ENCODE measurements at regions not wholly inside any gene's neighbourhood (a gene's known extent, or its start where the extent isn't known, plus 50 kb on each side); places are given as distances from the start of the nearest gene placed in this dataset.

- Mint-ChIP-seq H3K36me3 (ENCODE audit: low read depth) (no peaks in the 10 kb centered on the region), H3K9me3 (peaks cover 7% of the 10 kb centered on the region), H3K4me1 (ENCODE audit: low read depth) (no peaks in the 10 kb centered on the region), H3K4me3 (no peak overlapping the region), H3K27ac (no peak overlapping the region), H3K27me3 (no peaks in the 10 kb centered on the region)
- DNase-seq (no peak), ATAC-seq (ENCODE audit: poor library complexity) (no peak)
- Histone ChIP-seq H3K27me3 (ENCODE audit: control insufficient read depth in 1 of 2, insufficient read depth in 2 of 2, low read length in 2 of 2) (no peaks in the 10 kb centered on the region), H3K27ac (ENCODE audit: low read depth in 1 of 2, low read length in 2 of 2) (no peak overlapping the region), H3K4me3 (ENCODE audit: low read length) (no peak overlapping the region), H3K36me3 (ENCODE audit: insufficient read depth, low read length) (no peaks in the 10 kb centered on the region), H3K9me3 (ENCODE audit: control insufficient read depth in 1 of 2, insufficient read depth in 1 of 2, low read length in 2 of 2) (no peaks in the 10 kb centered on the region), H3K4me1 (ENCODE audit: insufficient read depth, low read length) (no peaks in the 10 kb centered on the region)
- POLR2A ChIA-PET: interaction anchor here (0.6 kb wide), 1 partner anchor 481 kb away, joined by 4 read pairs; no protein-coding TSS in a partner anchor
- no peak for TF ChIP-seq CTCF (IDR thresholded peaks at IDR 0.05)
- CTCF ChIA-PET: no interaction called here
- intact Hi-C loops (cut with DNase I, micrococcal nuclease): no loop called here
These were observed 819.9 kb upstream of the GRAMD2B start for GRCh38 chr5:125603321-125603720.

- Mint-ChIP-seq H3K9me3 (peaks cover 7% of the 10 kb centered on the region), H3K27ac (no peak overlapping the region), H3K4me1 (ENCODE audit: low read depth) (no peaks in the 10 kb centered on the region), H3K36me3 (ENCODE audit: low read depth) (no peaks in the 10 kb centered on the region), H3K4me3 (no peak overlapping the region), H3K27me3 (no peaks in the 10 kb centered on the region)
- no peaks in the 10 kb centered on the region for H3K9me3 ChIP-seq (ENCODE audit: control insufficient read depth in 1 of 2, insufficient read depth in 1 of 2, low read length in 2 of 2)
- H3K4me1 ChIP-seq (ENCODE audit: insufficient read depth, low read length): no peaks in the 10 kb centered on the region
- no peak for DNase-seq
- TF ChIP-seq CTCF (IDR thresholded peaks at IDR 0.05): no peak
- ChIA-PET POLR2A (interaction anchor here (0.6 kb wide), 1 partner anchor 482 kb away, joined by 4 read pairs; no protein-coding TSS in a partner anchor), CTCF (no interaction called here)
- H3K36me3 ChIP-seq (ENCODE audit: insufficient read depth, low read length): no peaks in the 10 kb centered on the region
- H3K4me3 ChIP-seq (ENCODE audit: low read length): no peak overlapping the region
- intact Hi-C loops (cut with DNase I, micrococcal nuclease): no loop called here
- H3K27ac ChIP-seq (ENCODE audit: low read depth in 1 of 2, low read length in 2 of 2): no peak overlapping the region
- no peak for ATAC-seq (ENCODE audit: poor library complexity)
- H3K27me3 ChIP-seq (ENCODE audit: control insufficient read depth in 1 of 2, insufficient read depth in 2 of 2, low read length in 2 of 2): no peaks in the 10 kb centered on the region
These were observed 819.1 kb upstream of the GRAMD2B start for GRCh38 chr5:125604104-125604503.

GRCh38 chr5:125607018-125607417, 816.2 kb upstream of the GRAMD2B start:
- no peaks in the 10 kb centered on the region for H3K4me1 ChIP-seq (ENCODE audit: insufficient read depth, low read length)
- intact Hi-C loops (cut with DNase I, micrococcal nuclease): no loop called here
- Mint-ChIP-seq H3K27ac (no peak overlapping the region), H3K36me3 (ENCODE audit: low read depth) (no peaks in the 10 kb centered on the region), H3K4me1 (ENCODE audit: low read depth) (no peaks in the 10 kb centered on the region), H3K4me3 (no peak overlapping the region), H3K27me3 (no peaks in the 10 kb centered on the region), H3K9me3 (peaks cover 7% of the 10 kb centered on the region)
- ChIA-PET POLR2A (no interaction called here), CTCF (no interaction called here)
- DNase-seq: no peak
- ATAC-seq (ENCODE audit: poor library complexity): no peak
- no peaks in the 10 kb centered on the region for H3K9me3 ChIP-seq (ENCODE audit: control insufficient read depth in 1 of 2, insufficient read depth in 1 of 2, low read length in 2 of 2)
- H3K27me3 ChIP-seq (ENCODE audit: control insufficient read depth in 1 of 2, insufficient read depth in 2 of 2, low read length in 2 of 2): no peaks in the 10 kb centered on the region
- no peak overlapping the region for H3K4me3 ChIP-seq (ENCODE audit: low read length)
- no peaks in the 10 kb centered on the region for H3K36me3 ChIP-seq (ENCODE audit: insufficient read depth, low read length)
- TF ChIP-seq CTCF (IDR thresholded peaks at IDR 0.05): no peak
- H3K27ac ChIP-seq (ENCODE audit: low read depth in 1 of 2, low read length in 2 of 2): no peak overlapping the region

All from CD4-positive, alpha-beta T cell (primary cell).